K562 (cell line): ENCODE measurements at regions not wholly inside any gene's neighbourhood (a gene's known extent, or its start where the extent isn't known, plus 50 kb on each side); places are given as distances from the start of the nearest gene placed in this dataset.

ENCODE experiments used
- CTCF ChIP-seq, 3 experiments: IDR thresholded peaks in 2 of 3; conservative IDR thresholded peaks in 1 of 3; 2 replicates each; pipeline ENCODE4 v1.5.1; 2011 to 2012; ENCODE audit warnings: low read length in 3 of 3, mild to moderate bottlenecking in 3 of 3, control low read depth in 2 of 3, improper control_type of control experiment in 1 of 3, inconsistent platforms in 1 of 3, low read depth in 1 of 3, mixed read lengths in 1 of 3, moderate library complexity in 1 of 3; ENCODE audit not compliant: insufficient read depth in 2 of 3
- ETS2 ChIP-seq: IDR thresholded peaks from 2 replicates; pipeline ENCODE4 v1.6.1; 2016; ENCODE audit warnings: borderline replicate concordance, missing genetic modification characterization, mild to moderate bottlenecking, moderate library complexity, missing compliant biosample characterization; ENCODE audit not compliant: poor library complexity, severe bottlenecking
- GATAD2A ChIP-seq: fragments of 450-650 bp; IDR thresholded peaks from 2 replicates; pipeline ENCODE4 v1.6.1; 2017
- THRAP3 ChIP-seq: fragments of 450-650 bp; IDR thresholded peaks from 2 replicates; pipeline ENCODE4 v1.6.1; 2016; ENCODE audit warnings: mild to moderate bottlenecking, inconsistent platforms, borderline replicate concordance
- ZZZ3 ChIP-seq: fragments of 450-650 bp; IDR thresholded peaks from 2 replicates; pipeline ENCODE4 v1.6.1; 2016; ENCODE audit warnings: antibody characterized with exemption, mild to moderate bottlenecking, moderate library complexity

GRCh38 chr7:47069385-47070076, 512.4 kb downstream of the TNS3 start:
- TF ChIP-seq CTCF (IDR thresholded peaks at IDR 0.05 in 2 of 3, conservative IDR thresholded peaks at IDR 0.05 in 1 of 3; ENCODE audit: insufficient read depth in 2 of 3, low read depth in 1 of 3, low read length in 3 of 3) (no peak), ZZZ3 (no peak), GATAD2A (no peak), THRAP3 (no peak), ETS2 (tag) (no peak)
